HG03045 (cell line): ENCODE measurements at regions not wholly inside any gene's neighbourhood (a gene's known extent, or its start where the extent isn't known, plus 50 kb on each side); places are given as distances from the start of the nearest gene placed in this dataset.

ENCODE experiments used
- ATAC-seq: cut with Tn5 transposase; IDR thresholded peaks from one replicate; pipeline ENCODE4 v1.9.1; 2021; ENCODE audit warnings: mild to moderate bottlenecking, moderate library complexity; ENCODE audit not compliant: unreplicated experiment

GRCh38 chr5:45195026-45195425 lies 386.3 kb downstream of the MRPS30 start:
- no peak for ATAC-seq
